ENCODE measurements at regions not wholly inside any gene's neighbourhood (a gene's known extent, or its start where the extent isn't known, plus 50 kb on each side); places are given as distances from the start of the nearest gene placed in this dataset.

GRCh38 chr2:147644491-147644890 is 200.3 kb upstream of the ACVR2A start:
- WGBS, 2 donors = 50 to 64% methylated on average over 4 of the region's 4 CpGs

GRCh38 chr2:147642765-147643164 is 202.1 kb upstream of the ACVR2A start:
- Histone ChIP-seq H3K9me3 (no peaks in the 10 kb centered on the region), H3K4me1 (no peaks in the 10 kb centered on the region), H3K4me3 (no peak overlapping the region), H3K27ac (no peak overlapping the region), H3K27me3 (no peaks in the 10 kb centered on the region), H3K36me3 (no peaks in the 10 kb centered on the region)
- WGBS, 2 donors = 85 to 93% methylated on average over 3 of the region's 3 CpGs
- TF ChIP-seq POLR2A (IDR thresholded peaks at IDR 0.05) (no peak), CTCF (IDR thresholded peaks at IDR 0.05) (no peak), EP300 (IDR thresholded peaks at IDR 0.05) (no peak), POLR2AphosphoS5 (IDR thresholded peaks at IDR 0.05) (no peak)
- intact Hi-C loops (cut with DNase I) = no loop called here
- no peak for DNase-seq

More at GRCh38 chr2:147644491-147644890, 200.3 kb upstream of the ACVR2A start:
- Histone ChIP-seq H3K9me3 (no peaks in the 10 kb centered on the region), H3K27ac (no peak overlapping the region), H3K4me1 (no peaks in the 10 kb centered on the region), H3K36me3 (no peaks in the 10 kb centered on the region), H3K4me3 (no peak overlapping the region), H3K27me3 (no peaks in the 10 kb centered on the region)
- intact Hi-C loops (cut with DNase I) = no loop called here
- TF ChIP-seq CTCF (IDR thresholded peaks at IDR 0.05) (no peak), EP300 (IDR thresholded peaks at IDR 0.05) (no peak), POLR2A (IDR thresholded peaks at IDR 0.05) (no peak), POLR2AphosphoS5 (IDR thresholded peaks at IDR 0.05) (no peak)
- no peak for DNase-seq

GRCh38 chr2:147641651-147642050 is 203.2 kb upstream of the ACVR2A start:
- Histone ChIP-seq H3K9me3 (no peaks in the 10 kb centered on the region), H3K36me3 (no peaks in the 10 kb centered on the region), H3K27me3 (no peaks in the 10 kb centered on the region), H3K4me1 (peaks cover 0 to 6% (median 4%) of the 10 kb centered on the region in 4 donors), H3K4me3 (no peak overlapping the region), H3K27ac (no peak overlapping the region)
- intact Hi-C loops (cut with DNase I) = no loop called here
- TF ChIP-seq EP300 (IDR thresholded peaks at IDR 0.05) (no peak), POLR2AphosphoS5 (IDR thresholded peaks at IDR 0.05) (no peak), POLR2A (IDR thresholded peaks at IDR 0.05) (no peak), CTCF (IDR thresholded peaks at IDR 0.05) (no peak)
- no peak for DNase-seq
- WGBS, 2 donors = 91 to 93% methylated on average over 3 of the region's 3 CpGs

- no peaks in the 10 kb centered on the region for H3K9me3 ChIP-seq
- intact Hi-C loops (cut with DNase I) = no loop called here
- TF ChIP-seq EP300 (IDR thresholded peaks at IDR 0.05) = no peak
- no peak for TF ChIP-seq POLR2A (IDR thresholded peaks at IDR 0.05)
- no peak for TF ChIP-seq CTCF (IDR thresholded peaks at IDR 0.05)
- TF ChIP-seq POLR2AphosphoS5 (IDR thresholded peaks at IDR 0.05) = no peak
- no peak overlapping the region for H3K27ac ChIP-seq
- H3K4me1 ChIP-seq = peaks cover 0 to 22% (median 16%) of the 10 kb centered on the region in 4 donors
- DNase-seq = no peak
- H3K36me3 ChIP-seq = no peaks in the 10 kb centered on the region
- 77 to 82% methylated on average over 2 of the region's 2 CpGs for WGBS, 2 donors
- H3K4me3 ChIP-seq = no peak overlapping the region
- H3K27me3 ChIP-seq = no peaks in the 10 kb centered on the region
Observed at GRCh38 chr2:147639891-147640290, 204.9 kb upstream of the ACVR2A start.

- intact Hi-C loops (cut with DNase I) = no loop called here
- DNase-seq = no peak
- no peak overlapping the region for H3K4me3 ChIP-seq
- no peak overlapping the region for H3K27ac ChIP-seq
- TF ChIP-seq EP300 (IDR thresholded peaks at IDR 0.05) (no peak), POLR2A (IDR thresholded peaks at IDR 0.05) (no peak), CTCF (IDR thresholded peaks at IDR 0.05) (no peak), POLR2AphosphoS5 (IDR thresholded peaks at IDR 0.05) (no peak)
- no peaks in the 10 kb centered on the region for H3K27me3 ChIP-seq
- WGBS, 2 donors = 89 to 94% methylated on average over 2 of the region's 2 CpGs
- H3K4me1 ChIP-seq = peaks cover 0 to 22% (median 16%) of the 10 kb centered on the region in 4 donors
- H3K36me3 ChIP-seq = no peaks in the 10 kb centered on the region
- H3K9me3 ChIP-seq = no peaks in the 10 kb centered on the region
Observed at GRCh38 chr2:147639386-147639785, 205.4 kb upstream of the ACVR2A start.

All from sigmoid colon (tissue), 6 donors.